Umbilical cord (tissue), 1 donor: ENCODE measurements at regions not wholly inside any gene's neighbourhood (a gene's known extent, or its start where the extent isn't known, plus 50 kb on each side); places are given as distances from the start of the nearest gene placed in this dataset.
A peak's percentile ranks its signal among the peaks of the same experiment; 100 is the strongest.
"Not testable (repeated sequence)": the region's sequence is repeated elsewhere in the genome, so short reads cannot be mapped to it uniquely, and the experiment has no call there.

Source experiments
- DNase-seq: peaks from one replicate; pipeline ENCODE4 v3.0.0-alpha.2; 2015; ENCODE audit warnings: low spot score

DNA sequence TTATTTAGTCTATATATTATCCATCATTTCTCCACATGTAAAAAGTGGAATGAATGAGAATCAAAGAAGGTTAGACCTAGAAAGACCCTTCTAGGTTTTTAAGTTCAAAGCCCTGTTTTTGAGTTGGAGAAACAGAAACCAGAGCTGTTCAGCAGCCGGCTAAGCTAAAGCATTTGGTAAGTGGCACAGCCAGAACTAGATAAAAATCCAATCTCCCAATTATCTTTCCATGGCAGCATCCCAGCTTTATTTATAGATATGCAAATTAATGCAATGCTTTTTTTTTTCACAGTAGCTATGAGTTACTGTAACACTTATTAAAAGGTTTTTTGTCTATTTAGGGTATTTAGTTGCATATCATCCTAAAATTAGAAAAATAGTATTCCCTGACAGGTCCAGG, 85.1 kb downstream of the NIBAN1 start:
- DNase-seq, result peak; percentile 52

GRCh38 chr1:184888505-184888904, 85.8 kb downstream of the NIBAN1 start:
- peak; percentile 82 for DNase-seq

GRCh38 chr1:184882957-184883815, 91.1 kb downstream of the NIBAN1 start:
- DNase-seq, result no peak

DNA sequence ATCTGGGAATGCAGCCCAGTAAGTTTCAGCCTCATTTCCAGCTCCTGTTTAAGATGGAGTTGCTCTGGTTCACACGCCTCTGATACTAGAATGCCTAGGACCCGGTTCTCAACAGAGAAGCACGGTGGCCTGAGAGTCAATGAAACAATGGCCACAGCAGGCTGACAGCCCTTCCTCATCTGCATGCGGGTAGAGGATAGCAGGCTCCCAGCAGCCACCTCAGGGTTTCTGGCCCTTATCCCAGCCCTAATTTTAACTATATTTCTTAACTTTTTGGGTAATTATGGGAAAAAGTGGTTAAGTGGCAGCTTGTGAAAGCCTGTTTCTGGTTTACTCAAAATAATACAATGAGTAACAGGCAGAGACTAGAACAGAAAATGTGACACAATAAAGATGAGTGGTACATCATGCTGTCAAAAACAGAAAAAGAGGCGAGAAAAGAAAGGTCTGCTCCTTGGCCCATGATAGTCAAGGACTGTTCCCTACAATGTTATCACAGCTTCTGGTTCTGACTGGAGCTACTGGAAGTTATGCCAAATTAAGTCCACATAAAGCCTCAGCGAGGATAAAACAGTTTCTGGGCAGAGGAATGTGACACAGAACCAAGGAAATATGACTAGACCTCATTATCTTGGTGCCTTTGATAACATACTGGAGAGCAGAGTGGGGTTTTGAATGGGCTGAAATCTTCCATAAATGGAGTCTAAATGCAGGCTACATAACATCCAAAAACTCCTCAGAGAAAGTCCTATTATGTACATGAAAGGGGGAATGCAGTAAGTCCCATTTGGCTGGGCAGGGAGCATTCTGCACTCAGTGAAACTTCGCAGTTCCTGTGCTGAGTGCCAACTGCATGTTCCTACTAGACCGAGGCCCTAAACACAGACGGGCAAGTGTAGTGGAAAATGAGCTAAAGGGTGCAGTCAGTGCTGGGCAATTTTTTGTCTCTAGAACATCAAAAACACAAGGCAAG, 92.1 kb downstream of the NIBAN1 start:
- DNase-seq, result peak; percentile 91

DNA sequence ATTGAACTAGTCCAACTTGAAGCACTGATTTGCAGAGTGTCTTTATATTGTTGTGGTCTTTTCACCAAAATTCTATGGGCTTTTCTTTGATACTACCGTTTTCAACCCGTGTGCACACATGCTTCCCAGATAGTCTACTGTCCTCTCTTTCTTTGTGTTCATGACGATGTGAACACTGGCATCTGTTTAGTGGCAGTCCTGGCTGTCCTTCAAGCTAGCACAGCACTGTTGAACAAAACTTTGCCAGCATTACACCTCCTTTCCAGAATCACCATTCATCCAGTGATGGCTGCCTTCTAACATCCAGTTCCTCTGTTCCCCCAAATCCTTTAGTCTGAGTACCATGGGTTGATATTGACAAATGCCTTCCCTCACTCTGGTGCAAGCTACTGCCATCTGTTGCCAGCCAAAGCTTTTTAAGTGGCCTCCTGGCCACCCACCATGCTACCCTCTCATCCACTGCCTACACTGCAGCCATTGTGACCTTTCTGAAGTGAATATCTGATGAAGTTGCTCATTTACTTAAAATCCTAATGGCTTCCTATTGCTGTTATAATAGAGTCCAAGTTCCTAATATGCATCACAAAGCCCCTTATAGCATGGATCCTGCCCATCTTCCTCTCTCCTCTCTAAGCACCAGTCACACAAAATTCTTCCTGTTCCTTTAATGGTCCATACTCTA, 94.3 kb downstream of the NIBAN1 start:
- DNase-seq, result no peak

DNA sequence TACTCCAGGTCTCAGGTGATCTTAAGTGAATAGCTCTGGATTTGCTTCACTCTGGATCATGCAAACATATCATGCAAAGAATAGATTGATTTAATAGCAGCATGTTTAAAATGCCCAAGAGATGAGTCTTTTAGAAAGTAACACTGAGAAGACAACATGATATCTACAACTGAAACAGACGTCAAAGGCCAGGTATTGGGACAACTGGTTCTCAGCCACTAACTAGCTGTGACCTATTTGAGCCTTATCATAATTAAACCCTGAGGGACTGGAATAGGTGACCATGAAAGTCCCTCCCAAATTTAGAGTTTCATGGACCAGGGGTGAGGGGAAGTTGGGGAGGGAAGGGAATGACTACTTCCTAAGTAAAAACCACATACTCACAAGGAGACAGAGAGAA, 95.7 kb downstream of the NIBAN1 start:
- no peak for DNase-seq

DNA sequence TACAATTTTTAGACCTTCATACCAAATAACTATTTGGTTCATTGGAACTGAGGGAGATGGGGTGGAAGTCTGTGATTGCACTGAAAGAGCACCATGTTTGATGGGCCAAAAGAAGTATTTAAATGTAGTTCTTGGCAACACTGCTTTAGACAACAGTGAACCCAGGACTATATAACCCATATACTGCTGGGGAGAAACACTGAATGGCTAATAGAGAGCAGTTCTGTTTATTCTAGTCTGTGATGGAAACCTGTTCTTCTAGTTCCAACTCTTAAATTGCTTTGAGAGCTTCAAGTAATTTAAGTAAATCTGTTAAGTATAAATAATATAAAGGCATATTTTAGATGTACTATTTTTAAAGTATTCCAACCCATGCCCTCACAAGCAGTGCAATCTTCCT, 96.3 kb downstream of the NIBAN1 start:
- no peak for DNase-seq

- DNase-seq, result not testable (repeated sequence)
Observed at GRCh38 chr1:184876015-184876414, 98.3 kb downstream of the NIBAN1 start.

- DNase-seq, result no peak
Observed at GRCh38 chr1:184875218-184875617, 99.1 kb downstream of the NIBAN1 start.

DNA sequence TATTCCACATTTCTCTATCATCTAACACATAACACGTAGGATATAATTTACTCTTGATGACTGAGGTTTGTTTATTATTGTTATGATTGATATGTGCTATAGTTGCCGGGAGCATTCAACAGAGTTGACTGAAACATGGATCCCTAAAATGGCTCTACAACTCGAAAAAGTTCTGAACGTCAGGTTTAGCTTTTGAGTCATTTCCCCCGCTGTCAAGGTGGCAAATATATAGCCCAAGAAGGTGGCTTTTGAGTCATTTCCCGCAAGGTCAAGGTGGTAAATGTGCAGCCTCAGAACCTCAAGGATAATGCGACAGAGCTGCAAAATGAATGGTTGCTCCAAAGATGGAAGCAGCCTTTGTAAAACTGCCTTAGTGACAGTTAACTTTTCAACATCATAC, 104.0 kb downstream of the NIBAN1 start:
- DNase-seq, result no peak

GRCh38 chr1:184867866-184868689, 106.2 kb downstream of the NIBAN1 start:
- no peak for DNase-seq

DNA sequence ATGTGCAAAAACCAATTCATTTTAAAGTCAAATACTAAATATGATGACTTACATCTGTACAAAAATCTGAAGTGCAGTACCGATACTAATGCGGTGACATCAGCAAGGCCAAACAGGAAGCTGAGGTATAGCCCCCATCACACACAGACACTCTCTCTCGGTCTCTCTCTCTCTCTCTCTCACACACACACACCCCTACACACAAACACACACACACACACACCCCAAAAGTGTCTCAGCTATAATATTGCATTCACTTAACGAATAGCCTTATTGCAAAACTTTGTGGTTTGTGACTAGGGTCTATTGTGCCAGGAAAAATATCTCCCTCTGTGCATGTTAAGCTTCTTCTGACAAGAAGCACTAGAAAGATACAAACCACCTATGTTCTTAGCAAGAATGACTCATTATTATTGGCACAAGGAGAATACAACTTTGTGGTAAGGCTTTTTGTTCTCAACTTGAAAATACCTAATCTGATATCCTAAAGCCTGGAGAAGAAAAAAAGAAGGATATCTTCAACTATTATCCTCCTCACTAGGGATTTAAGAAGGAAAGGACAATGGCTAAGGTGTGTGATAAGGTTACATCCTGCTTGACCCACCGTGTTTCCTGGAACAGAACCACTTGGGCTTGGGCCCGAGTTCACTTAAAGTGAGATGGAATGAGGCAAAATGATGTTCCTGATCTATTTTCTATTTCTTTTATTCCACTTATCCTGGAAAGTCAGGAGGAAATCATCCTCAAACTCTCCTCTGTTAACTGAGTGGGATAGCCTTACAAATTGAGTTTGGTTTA, 107.1 kb downstream of the NIBAN1 start:
- DNase-seq, result peak; percentile 79

- no peak for DNase-seq
Observed at GRCh38 chr1:184866586-184866985, 107.7 kb downstream of the NIBAN1 start.

DNA sequence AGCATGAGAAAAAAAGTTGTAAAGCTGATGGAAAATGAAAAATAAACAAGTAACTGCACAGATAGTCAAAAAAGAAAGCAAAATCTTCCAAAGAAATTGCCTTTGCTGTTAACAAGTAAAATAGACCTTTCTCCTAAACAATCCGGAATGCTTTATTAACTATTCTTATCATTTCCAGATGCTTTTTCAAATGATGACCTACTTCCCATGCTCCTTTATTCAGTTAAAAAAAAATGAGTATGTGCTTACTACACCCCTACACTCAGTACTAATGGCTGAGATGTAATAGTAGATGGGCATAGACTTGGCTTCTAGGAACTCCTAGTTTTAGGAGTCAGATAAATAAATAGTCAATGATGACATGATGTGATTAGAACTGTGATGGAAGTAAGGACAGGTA, 108.5 kb downstream of the NIBAN1 start:
- no peak for DNase-seq

GRCh38 chr1:184861755-184862336, 107.2 kb upstream of the EDEM3 start:
- no peak for DNase-seq

DNA sequence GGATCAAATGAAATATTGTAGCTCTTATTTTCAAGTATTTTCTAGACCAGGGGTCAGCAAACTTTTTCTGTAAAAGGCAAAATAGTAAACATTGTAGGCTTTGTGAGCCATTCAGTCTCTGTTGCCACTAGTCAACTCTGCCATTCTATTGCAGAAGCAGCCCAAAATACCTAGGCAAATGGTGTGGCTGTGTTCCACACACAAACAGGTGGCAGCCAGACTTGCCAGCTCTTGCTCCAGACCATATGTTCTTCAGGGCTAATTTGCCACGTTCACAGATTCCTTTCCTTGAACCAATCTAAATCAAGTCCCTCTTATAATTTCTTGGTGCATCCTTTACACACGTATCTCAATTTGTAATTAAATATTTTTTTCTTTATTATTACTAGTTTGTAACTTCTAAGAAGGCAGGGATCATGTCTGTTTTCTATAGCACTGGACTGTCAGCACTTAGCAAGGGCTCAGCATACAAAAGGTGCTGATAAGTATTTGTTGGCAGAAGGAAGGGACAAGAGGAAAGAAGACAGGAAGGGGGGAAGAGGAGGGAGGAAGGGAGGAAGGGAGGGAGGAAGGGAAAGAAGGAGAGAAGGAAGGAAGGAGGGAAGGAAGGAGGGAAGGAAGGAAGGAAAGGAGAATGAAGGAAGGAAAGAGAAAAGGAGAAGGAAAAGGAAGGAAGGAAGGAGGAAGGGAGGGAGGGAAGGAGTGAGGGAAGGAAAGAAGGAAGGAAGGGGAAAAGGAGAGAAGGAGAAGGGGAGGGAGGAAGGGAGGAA, 106.5 kb upstream of the EDEM3 start:
- DNase-seq, result no peak

- DNase-seq, result no peak
Observed at GRCh38 chr1:184860535-184860934, 105.9 kb upstream of the EDEM3 start.

- DNase-seq, result no peak
Observed at GRCh38 chr1:184859381-184860105, 104.9 kb upstream of the EDEM3 start.
